Loucy (cell line): ENCODE measurements at regions not wholly inside any gene's neighbourhood (a gene's known extent, or its start where the extent isn't known, plus 50 kb on each side); places are given as distances from the start of the nearest gene placed in this dataset.

ENCODE experiments used
- H2AFZ ChIP-seq: fragments of 200-600 bp; sonication (generic); 2 replicates; pipeline ENCODE4 v1.6.0; 2016; ENCODE audit warnings: antibody characterized with exemption, mild to moderate bottlenecking, low read length, moderate library complexity
- H3F3A ChIP-seq: fragments of 200-600 bp; 2 replicates; pipeline ENCODE4 v1.6.0; 2016; ENCODE audit warnings: antibody characterized with exemption, low read depth, mild to moderate bottlenecking
- H3K27me3 ChIP-seq: fragments of 200-600 bp; sonication (generic); 2 replicates; pipeline ENCODE4 v1.6.1; 2014; ENCODE audit warnings: low read length, mild to moderate bottlenecking; ENCODE audit not compliant: insufficient read depth, poor library complexity, severe bottlenecking
- H3K36me3 ChIP-seq: fragments of 200-600 bp; sonication (generic); 2 replicates; pipeline ENCODE4 v1.6.1; 2016; ENCODE audit warnings: low read length; ENCODE audit not compliant: insufficient read depth
- H3K4me1 ChIP-seq: fragments of 200-600 bp; sonication (generic); 2 replicates; pipeline ENCODE4 v1.5.1; 2014; ENCODE audit warnings: low read length, mild to moderate bottlenecking; ENCODE audit not compliant: insufficient read depth, poor library complexity, severe bottlenecking
- H3K4me2 ChIP-seq: fragments of 200-600 bp; sonication (generic); 2 replicates; pipeline ENCODE4 v1.6.0; 2014; ENCODE audit warnings: antibody characterized with exemption, low read length, low read depth, mild to moderate bottlenecking; ENCODE audit not compliant: poor library complexity, severe bottlenecking
- H3K4me3 ChIP-seq: fragments of 200-600 bp; sonication (generic); 2 replicates; pipeline ENCODE4 v1.5.1; 2014; ENCODE audit warnings: low read length, mild to moderate bottlenecking, mixed read lengths; ENCODE audit not compliant: poor library complexity, severe bottlenecking
- H3K79me2 ChIP-seq: fragments of 200-600 bp; sonication (generic); 2 replicates; pipeline ENCODE4 v1.6.1; 2014; ENCODE audit warnings: low read length; ENCODE audit not compliant: insufficient read depth
- H3K9ac ChIP-seq: fragments of 200-600 bp; sonication (generic); 2 replicates; pipeline ENCODE4 v1.6.0; 2014; ENCODE audit warnings: mild to moderate bottlenecking, low read depth, low read length, moderate library complexity; ENCODE audit not compliant: poor library complexity, severe bottlenecking
- H3K9me2 ChIP-seq: fragments of 200-600 bp; sonication (generic); replicated peaks from 2 replicates; pipeline ENCODE4 v1.6.1; 2016; ENCODE audit warnings: low read depth, low read length, mixed read lengths
- H3K9me3 ChIP-seq: fragments of 200-600 bp; sonication (generic); 2 replicates; pipeline ENCODE4 v1.6.1; 2014; ENCODE audit warnings: mild to moderate bottlenecking, antibody characterized with exemption, low read length, low read depth; ENCODE audit not compliant: insufficient read depth
- H4K20me1 ChIP-seq: fragments of 200-600 bp; sonication (generic); 2 replicates; pipeline ENCODE4 v1.6.0; 2014; ENCODE audit warnings: antibody characterized with exemption, low read length, mild to moderate bottlenecking; ENCODE audit not compliant: insufficient read depth, poor library complexity, severe bottlenecking
- CTCF ChIP-seq: fragments of 200-600 bp; sonication (generic); conservative IDR thresholded peaks from 2 replicates; pipeline ENCODE4 v1.5.1; 2014; ENCODE audit warnings: mild to moderate bottlenecking, antibody characterized with exemption, low read length
- EZH2phosphoT487 ChIP-seq: fragments of 200-600 bp; IDR thresholded peaks from 2 replicates; pipeline ENCODE4 v1.6.1; 2018; ENCODE audit warnings: antibody characterized with exemption, mild to moderate bottlenecking, moderate library complexity, borderline replicate concordance

- H3F3A ChIP-seq, result no peaks in the 10 kb centered on the region
- H3K36me3 ChIP-seq, result no peaks in the 10 kb centered on the region
- no peak overlapping the region for H3K4me3 ChIP-seq
- no peaks in the 10 kb centered on the region for H3K9me2 ChIP-seq
- no peaks in the 10 kb centered on the region for H3K9me3 ChIP-seq
- TF ChIP-seq CTCF (no peak), EZH2phosphoT487 (no peak)
- no peaks in the 10 kb centered on the region for H3K27me3 ChIP-seq
- H3K4me1 ChIP-seq, result no peaks in the 10 kb centered on the region
- H3K4me2 ChIP-seq, result no peak overlapping the region
- no peak overlapping the region for H2AFZ ChIP-seq
- H4K20me1 ChIP-seq, result no peaks in the 10 kb centered on the region
- H3K9ac ChIP-seq, result no peak overlapping the region
- no peaks in the 10 kb centered on the region for H3K79me2 ChIP-seq
Measured at GRCh38 chr10:65565246-65565645, 1360.6 kb upstream of the LRRTM3 start.

- H3K9me2 ChIP-seq, result no peaks in the 10 kb centered on the region
- no peaks in the 10 kb centered on the region for H3K9me3 ChIP-seq
- H3K9ac ChIP-seq, result no peak overlapping the region
- no peaks in the 10 kb centered on the region for H4K20me1 ChIP-seq
- no peak overlapping the region for H2AFZ ChIP-seq
- H3K4me2 ChIP-seq, result no peak overlapping the region
- no peak overlapping the region for H3K4me3 ChIP-seq
- no peaks in the 10 kb centered on the region for H3K4me1 ChIP-seq
- no peaks in the 10 kb centered on the region for H3F3A ChIP-seq
- TF ChIP-seq CTCF, result no peak
- TF ChIP-seq EZH2phosphoT487, result no peak
- no peaks in the 10 kb centered on the region for H3K36me3 ChIP-seq
- H3K27me3 ChIP-seq, result no peaks in the 10 kb centered on the region
- no peaks in the 10 kb centered on the region for H3K79me2 ChIP-seq
Measured at GRCh38 chr10:65566906-65567305, 1358.9 kb upstream of the LRRTM3 start.

- H3K9ac ChIP-seq, result no peak overlapping the region
- TF ChIP-seq EZH2phosphoT487 (no peak), CTCF (no peak)
- H3F3A ChIP-seq, result no peaks in the 10 kb centered on the region
- H3K9me3 ChIP-seq, result no peaks in the 10 kb centered on the region
- no peak overlapping the region for H3K4me3 ChIP-seq
- H3K79me2 ChIP-seq, result no peaks in the 10 kb centered on the region
- no peaks in the 10 kb centered on the region for H4K20me1 ChIP-seq
- H3K27me3 ChIP-seq, result no peaks in the 10 kb centered on the region
- no peak overlapping the region for H3K4me2 ChIP-seq
- H3K9me2 ChIP-seq, result no peaks in the 10 kb centered on the region
- H2AFZ ChIP-seq, result no peak overlapping the region
- H3K36me3 ChIP-seq, result no peaks in the 10 kb centered on the region
- H3K4me1 ChIP-seq, result no peaks in the 10 kb centered on the region
Measured at GRCh38 chr10:65570143-65571010, 1355.5 kb upstream of the LRRTM3 start.
